Spleen (tissue), 7 donors: ENCODE measurements at regions not wholly inside any gene's neighbourhood (a gene's known extent, or its start where the extent isn't known, plus 50 kb on each side); places are given as distances from the start of the nearest gene placed in this dataset.

Source experiments
- CTCF ChIP-seq, 11 experiments: fragments of 200-600 bp in 7 of 11; fragments of 450-650 bp in 4 of 11; sonication (generic) in 4 of 11; IDR thresholded peaks in 8 of 11; conservative IDR thresholded peaks in 3 of 11; 1 replicate in 7 of 11; 2 replicates in 4 of 11; pipeline versions ENCODE4 v1.4.0 to v1.8.0; 2016 to 2021; ENCODE audit warnings: antibody characterized with exemption in 11 of 11, inconsistent platforms in 4 of 11, mild to moderate bottlenecking in 1 of 11
- POLR2A ChIP-seq, 3 donors: fragments of 450-650 bp; IDR thresholded peaks; one replicate each; pipeline ENCODE4 v1.5.1; 2017; ENCODE audit warnings: antibody characterized with exemption in 3 of 3, mild to moderate bottlenecking in 1 of 3
- donor health status: DM: no; HTN: no; CAD: no; lungs with moderate emphysema.
- donor health status: DM: no; HTN: no; CAD: no.
- donor health status: DM: no; HTN: no; CAD: no.

GRCh38 chr2:60676706-60677330 is 79.2 kb upstream of the PAPOLG start:
- TF ChIP-seq CTCF (IDR thresholded peaks at IDR 0.05 in 8 of 11, conservative IDR thresholded peaks at IDR 0.05 in 3 of 11) (no peak), POLR2A (IDR thresholded peaks at IDR 0.05) (no peak)
